ENCODE measurements at regions not wholly inside any gene's neighbourhood (a gene's known extent, or its start where the extent isn't known, plus 50 kb on each side); places are given as distances from the start of the nearest gene placed in this dataset.
A peak's percentile ranks its signal among the peaks of the same experiment; 100 is the strongest.

DNA sequence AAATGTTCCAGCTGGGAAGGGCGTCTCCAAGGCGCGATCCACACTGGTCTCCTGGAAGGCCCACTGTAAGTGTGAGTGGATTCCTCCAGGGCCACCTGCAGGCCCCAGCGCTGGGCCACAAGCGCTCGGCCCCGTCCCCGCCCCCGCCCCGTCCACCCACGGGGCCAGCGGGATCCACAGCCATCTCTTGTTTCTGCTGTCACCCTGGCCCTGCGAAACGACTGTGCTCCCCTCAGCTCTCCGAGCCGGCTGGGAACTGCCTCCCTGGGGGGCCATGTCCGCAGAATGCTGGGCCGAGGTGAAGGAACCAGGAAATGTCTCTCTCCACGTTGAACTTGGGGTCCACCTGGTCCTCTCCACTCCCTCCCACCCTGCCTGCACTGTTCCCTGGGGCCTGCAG, 1955.2 kb downstream of the TP53TG3F start:
- H3K4me3 ChIP-seq (ENCODE audit: low read length), result no peak overlapping the region
- H2AFZ ChIP-seq (ENCODE audit: low read length), result no peak overlapping the region
- no peaks in the 10 kb centered on the region for H3K4me1 ChIP-seq (ENCODE audit: insufficient read depth, low read length)
- no peak overlapping the region for H3K27ac ChIP-seq (ENCODE audit: low read length)
- TF ChIP-seq, protein P1, sequence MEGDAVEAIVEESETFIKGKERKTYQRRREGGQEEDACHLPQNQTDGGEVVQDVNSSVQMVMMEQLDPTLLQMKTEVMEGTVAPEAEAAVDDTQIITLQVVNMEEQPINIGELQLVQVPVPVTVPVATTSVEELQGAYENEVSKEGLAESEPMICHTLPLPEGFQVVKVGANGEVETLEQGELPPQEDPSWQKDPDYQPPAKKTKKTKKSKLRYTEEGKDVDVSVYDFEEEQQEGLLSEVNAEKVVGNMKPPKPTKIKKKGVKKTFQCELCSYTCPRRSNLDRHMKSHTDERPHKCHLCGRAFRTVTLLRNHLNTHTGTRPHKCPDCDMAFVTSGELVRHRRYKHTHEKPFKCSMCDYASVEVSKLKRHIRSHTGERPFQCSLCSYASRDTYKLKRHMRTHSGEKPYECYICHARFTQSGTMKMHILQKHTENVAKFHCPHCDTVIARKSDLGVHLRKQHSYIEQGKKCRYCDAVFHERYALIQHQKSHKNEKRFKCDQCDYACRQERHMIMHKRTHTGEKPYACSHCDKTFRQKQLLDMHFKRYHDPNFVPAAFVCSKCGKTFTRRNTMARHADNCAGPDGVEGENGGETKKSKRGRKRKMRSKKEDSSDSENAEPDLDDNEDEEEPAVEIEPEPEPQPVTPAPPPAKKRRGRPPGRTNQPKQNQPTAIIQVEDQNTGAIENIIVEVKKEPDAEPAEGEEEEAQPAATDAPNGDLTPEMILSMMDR (conservative IDR thresholded peaks at IDR 0.05; ENCODE audit: low read depth, low read length), result no peak
- TF ChIP-seq EZH2 (IDR thresholded peaks at IDR 0.05; ENCODE audit: low read length, unreplicated experiment) (no peak), EZH2phosphoT487 (IDR thresholded peaks at IDR 0.05; ENCODE audit: borderline replicate concordance, low read length) (no peak)
- no peak for ATAC-seq
- ChIA-PET CTCF (no interaction called here), POLR2A (ENCODE audit: unreplicated experiment) (no interaction called here)
- H3K27me3 ChIP-seq (ENCODE audit: low read length), result no peaks in the 10 kb centered on the region
- intact Hi-C loops (cut with micrococcal nuclease), result no loop called here
- H3K79me2 ChIP-seq (ENCODE audit: low read length), result no peaks in the 10 kb centered on the region
- no peak overlapping the region for H3K9ac ChIP-seq (ENCODE audit: low read length)
- no peaks in the 10 kb centered on the region for H4K20me1 ChIP-seq (ENCODE audit: low read length)
- H3K9me2 ChIP-seq (replicated peaks; ENCODE audit: low read length), result no peaks in the 10 kb centered on the region
- BruUV-seq (replicated peaks), result no TSS peak
- H3K36me3 ChIP-seq (ENCODE audit: low read depth, low read length), result no peaks in the 10 kb centered on the region
- no peak overlapping the region for H3K4me2 ChIP-seq (ENCODE audit: low read length)
- no peaks in the 10 kb centered on the region for H3K9me3 ChIP-seq (ENCODE audit: low read length)
- no peaks in the 10 kb centered on the region for H3F3A ChIP-seq (ENCODE audit: low read length, unreplicated experiment)
- no peak for DNase-seq

DNA sequence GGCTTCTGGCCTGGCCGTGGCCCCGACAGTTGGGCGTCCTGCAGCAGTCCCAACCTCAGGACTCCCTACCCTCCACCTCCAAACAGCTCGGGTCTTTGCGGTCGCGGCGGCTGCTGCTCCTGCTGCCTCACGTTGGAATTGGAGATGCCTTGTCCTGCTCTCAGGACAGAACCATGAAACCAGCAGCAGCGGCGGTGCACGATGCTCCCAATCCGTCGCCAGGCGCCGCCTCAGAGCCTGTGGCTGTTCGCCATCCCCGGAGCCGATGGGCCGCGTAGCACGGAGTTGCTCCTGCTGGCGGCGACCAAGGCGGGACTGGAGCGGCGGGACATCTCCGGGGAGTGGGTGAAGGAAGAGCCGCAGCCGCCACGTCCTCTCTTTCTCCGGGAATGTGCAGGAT, 1965.9 kb downstream of the TP53TG3F start:
- Histone ChIP-seq H3F3A (ENCODE audit: low read length, unreplicated experiment) (no peaks in the 10 kb centered on the region), H3K4me1 (ENCODE audit: insufficient read depth, low read length) (no peaks in the 10 kb centered on the region), H3K36me3 (ENCODE audit: low read depth, low read length) (no peaks in the 10 kb centered on the region), H3K4me3 (ENCODE audit: low read length) (no peak overlapping the region), H3K9me2 (replicated peaks; ENCODE audit: low read length) (no peaks in the 10 kb centered on the region), H2AFZ (ENCODE audit: low read length) (no peak overlapping the region), H3K9ac (ENCODE audit: low read length) (no peak overlapping the region), H3K79me2 (ENCODE audit: low read length) (no peaks in the 10 kb centered on the region), H3K4me2 (ENCODE audit: low read length) (no peak overlapping the region), H3K27me3 (ENCODE audit: low read length) (no peaks in the 10 kb centered on the region), H3K9me3 (ENCODE audit: low read length) (no peaks in the 10 kb centered on the region), H4K20me1 (ENCODE audit: low read length) (no peaks in the 10 kb centered on the region), H3K27ac (ENCODE audit: low read length) (no peak overlapping the region)
- no TSS peak for BruUV-seq (replicated peaks)
- ChIA-PET CTCF (no interaction called here), POLR2A (ENCODE audit: unreplicated experiment) (no interaction called here)
- intact Hi-C loops (cut with micrococcal nuclease), result no loop called here
- no peak for TF ChIP-seq EZH2phosphoT487 (IDR thresholded peaks at IDR 0.05; ENCODE audit: borderline replicate concordance, low read length)
- TF ChIP-seq, protein P1 (conservative IDR thresholded peaks at IDR 0.05; ENCODE audit: low read depth, low read length), result no peak
- no peak for TF ChIP-seq EZH2 (IDR thresholded peaks at IDR 0.05; ENCODE audit: low read length, unreplicated experiment)
- ATAC-seq (no peak), DNase-seq (no peak)

DNA sequence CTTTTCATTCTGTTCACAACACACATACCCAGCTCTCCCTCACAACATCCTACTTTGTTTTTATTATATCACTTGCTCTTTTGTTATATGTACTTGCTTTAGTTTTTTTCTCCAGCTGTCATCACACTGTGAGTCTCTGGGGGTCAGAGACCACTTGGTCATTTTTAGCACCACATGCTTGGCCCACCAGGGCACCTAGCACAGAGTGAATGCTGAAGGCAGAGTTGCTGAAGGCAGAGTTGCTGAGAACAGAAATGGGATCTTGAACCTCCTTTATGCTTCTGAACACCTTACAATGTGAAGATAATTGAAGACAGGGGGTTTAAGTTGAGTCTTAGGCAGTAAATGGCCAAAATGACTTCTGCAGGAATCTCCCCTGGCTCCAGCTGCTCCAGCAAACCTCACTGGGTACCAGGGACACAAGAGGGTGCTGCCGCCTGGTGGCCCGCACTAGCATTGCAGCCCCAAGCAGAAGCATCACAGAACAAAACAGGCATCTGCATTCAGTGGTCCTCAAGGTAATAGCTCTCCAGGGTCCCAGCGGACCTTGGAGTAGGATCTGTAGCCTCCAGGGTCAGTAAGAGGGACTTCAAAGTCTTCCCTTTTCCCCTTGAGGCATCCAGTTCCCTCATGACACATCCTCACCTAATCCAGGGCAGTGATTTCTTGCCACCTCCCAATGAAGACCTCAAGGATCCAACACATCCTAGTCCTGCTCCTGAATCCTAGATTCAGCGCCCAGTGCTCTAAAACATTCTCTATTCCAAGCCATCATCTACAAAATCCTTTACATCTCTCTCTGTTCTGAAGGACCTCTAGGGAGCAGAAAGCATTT, 1972.6 kb downstream of the TP53TG3F start:
- no peak overlapping the region for H3K9ac ChIP-seq (ENCODE audit: low read length)
- intact Hi-C loops (cut with micrococcal nuclease), result no loop called here
- H3K9me3 ChIP-seq (ENCODE audit: low read length), result no peaks in the 10 kb centered on the region
- ATAC-seq, result no peak
- H3K4me3 ChIP-seq (ENCODE audit: low read length), result no peak overlapping the region
- ChIA-PET POLR2A (ENCODE audit: unreplicated experiment) (no interaction called here), CTCF (no interaction called here)
- no peaks in the 10 kb centered on the region for H3F3A ChIP-seq (ENCODE audit: low read length, unreplicated experiment)
- H3K4me1 ChIP-seq (ENCODE audit: insufficient read depth, low read length), result no peaks in the 10 kb centered on the region
- H4K20me1 ChIP-seq (ENCODE audit: low read length), result no peaks in the 10 kb centered on the region
- no peak overlapping the region for H2AFZ ChIP-seq (ENCODE audit: low read length)
- H3K36me3 ChIP-seq (ENCODE audit: low read depth, low read length), result no peaks in the 10 kb centered on the region
- TF ChIP-seq EZH2 (IDR thresholded peaks at IDR 0.05; ENCODE audit: low read length, unreplicated experiment), result no peak
- TF ChIP-seq, protein P1 (conservative IDR thresholded peaks at IDR 0.05; ENCODE audit: low read depth, low read length), result peak; percentile 41
- H3K9me2 ChIP-seq (replicated peaks; ENCODE audit: low read length), result no peaks in the 10 kb centered on the region
- no peak for DNase-seq
- BruUV-seq (replicated peaks), result no TSS peak
- no peak overlapping the region for H3K4me2 ChIP-seq (ENCODE audit: low read length)
- no peak overlapping the region for H3K27ac ChIP-seq (ENCODE audit: low read length)
- H3K27me3 ChIP-seq (ENCODE audit: low read length), result no peaks in the 10 kb centered on the region
- no peaks in the 10 kb centered on the region for H3K79me2 ChIP-seq (ENCODE audit: low read length)

Data from PC-3 (cell line).